Ovary (tissue), 3 donors: ENCODE measurements at regions not wholly inside any gene's neighbourhood (a gene's known extent, or its start where the extent isn't known, plus 50 kb on each side); places are given as distances from the start of the nearest gene placed in this dataset.

Experiments used
- POLR2A ChIP-seq: fragments of 450-650 bp; IDR thresholded peaks from one replicate; pipeline ENCODE4 v1.6.1; 2017; ENCODE audit warnings: antibody characterized with exemption, mild to moderate bottlenecking, moderate library complexity
- TF ChIP-seq, protein P1 (sequence below), 3 donors: fragments of 450-650 bp in 2 of 3; fragments of 200-600 bp in 1 of 3; IDR thresholded peaks; one replicate each; pipeline versions ENCODE4 v1.5.1 to v1.8.0; 2016 to 2022; ENCODE audit warnings: antibody characterized with exemption in 3 of 3, mild to moderate bottlenecking in 1 of 3
- donor health status: DM: no; HTN: no; CAD: no.

DNA sequence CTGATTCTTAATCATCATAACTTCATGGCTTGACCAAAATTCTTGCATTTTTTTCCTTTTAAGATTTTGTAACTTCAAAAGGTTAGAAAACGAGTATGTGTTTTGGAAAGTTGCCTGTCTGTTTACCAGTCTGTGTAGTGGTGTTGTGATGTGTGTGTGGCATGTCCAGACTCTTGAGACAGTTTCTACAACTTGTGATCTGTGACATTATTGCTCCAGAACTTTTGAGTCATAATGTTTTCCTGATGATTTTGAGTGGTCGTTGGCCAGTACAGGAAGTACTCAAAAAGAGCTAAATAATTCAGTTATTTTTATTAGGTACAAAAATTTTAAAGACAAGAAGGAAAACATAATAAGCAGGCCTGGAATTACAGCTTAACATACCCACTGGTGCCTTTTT, 229.0 kb upstream of the C2CD4B start:
- TF ChIP-seq, protein P1, sequence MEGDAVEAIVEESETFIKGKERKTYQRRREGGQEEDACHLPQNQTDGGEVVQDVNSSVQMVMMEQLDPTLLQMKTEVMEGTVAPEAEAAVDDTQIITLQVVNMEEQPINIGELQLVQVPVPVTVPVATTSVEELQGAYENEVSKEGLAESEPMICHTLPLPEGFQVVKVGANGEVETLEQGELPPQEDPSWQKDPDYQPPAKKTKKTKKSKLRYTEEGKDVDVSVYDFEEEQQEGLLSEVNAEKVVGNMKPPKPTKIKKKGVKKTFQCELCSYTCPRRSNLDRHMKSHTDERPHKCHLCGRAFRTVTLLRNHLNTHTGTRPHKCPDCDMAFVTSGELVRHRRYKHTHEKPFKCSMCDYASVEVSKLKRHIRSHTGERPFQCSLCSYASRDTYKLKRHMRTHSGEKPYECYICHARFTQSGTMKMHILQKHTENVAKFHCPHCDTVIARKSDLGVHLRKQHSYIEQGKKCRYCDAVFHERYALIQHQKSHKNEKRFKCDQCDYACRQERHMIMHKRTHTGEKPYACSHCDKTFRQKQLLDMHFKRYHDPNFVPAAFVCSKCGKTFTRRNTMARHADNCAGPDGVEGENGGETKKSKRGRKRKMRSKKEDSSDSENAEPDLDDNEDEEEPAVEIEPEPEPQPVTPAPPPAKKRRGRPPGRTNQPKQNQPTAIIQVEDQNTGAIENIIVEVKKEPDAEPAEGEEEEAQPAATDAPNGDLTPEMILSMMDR (IDR thresholded peaks at IDR 0.05) = no peak
- TF ChIP-seq POLR2A = no peak
